HG02943 (cell line): ENCODE measurements at regions not wholly inside any gene's neighbourhood (a gene's known extent, or its start where the extent isn't known, plus 50 kb on each side); places are given as distances from the start of the nearest gene placed in this dataset.
"Not testable (repeated sequence)": the region's sequence is repeated elsewhere in the genome, so short reads cannot be mapped to it uniquely, and the experiment has no call there.

Experiments used
- ATAC-seq: cut with Tn5 transposase; IDR thresholded peaks from one replicate; pipeline ENCODE4 v1.9.1; 2021; ENCODE audit warnings: mild to moderate bottlenecking, low read depth, moderate library complexity; ENCODE audit not compliant: unreplicated experiment

GRCh38 chr7:20083781-20084180 is 133.4 kb downstream of the MACC1 start:
- ATAC-seq: no peak

GRCh38 chr7:20079080-20079479 is 138.1 kb downstream of the MACC1 start:
- ATAC-seq: no peak

- ATAC-seq: no peak
Measured at GRCh38 chr7:20076835-20077234, 140.3 kb downstream of the MACC1 start.

GRCh38 chr7:20075992-20076820 is 141.0 kb downstream of the MACC1 start:
- no peak for ATAC-seq

- no peak for ATAC-seq
Measured at GRCh38 chr7:20075440-20075839, 141.7 kb downstream of the MACC1 start.

GRCh38 chr7:20068004-20068403 is 149.2 kb downstream of the MACC1 start:
- not testable (repeated sequence) for ATAC-seq

- no peak for ATAC-seq
Measured at GRCh38 chr7:20064974-20065862, 152.0 kb downstream of the MACC1 start.

GRCh38 chr7:20064181-20064970 is 152.8 kb downstream of the MACC1 start:
- no peak for ATAC-seq

GRCh38 chr7:20063644-20064043 is 153.5 kb downstream of the MACC1 start:
- ATAC-seq: no peak

GRCh38 chr7:20062932-20063331 is 154.3 kb downstream of the MACC1 start:
- no peak for ATAC-seq

- ATAC-seq: no peak
Measured at GRCh38 chr7:20053334-20054104, 163.7 kb downstream of the MACC1 start.

GRCh38 chr7:20050241-20050966 is 166.8 kb downstream of the MACC1 start:
- no peak for ATAC-seq

- no peak for ATAC-seq
Measured at GRCh38 chr7:20038676-20039075, 178.5 kb downstream of the MACC1 start.

GRCh38 chr7:20035279-20035875 is 181.8 kb downstream of the MACC1 start:
- ATAC-seq: no peak

GRCh38 chr7:20033621-20034400 is 183.4 kb downstream of the MACC1 start:
- ATAC-seq: no peak

GRCh38 chr7:20032741-20033140 is 184.4 kb downstream of the MACC1 start:
- no peak for ATAC-seq

- peak; percentile 31 for ATAC-seq
Measured at GRCh38 chr7:20030915-20031362, 186.2 kb downstream of the MACC1 start.

- ATAC-seq: peak; percentile 85
Measured at GRCh38 chr7:20030417-20030816, 186.8 kb downstream of the MACC1 start.
